Loucy (cell line): ENCODE measurements at regions not wholly inside any gene's neighbourhood (a gene's known extent, or its start where the extent isn't known, plus 50 kb on each side); places are given as distances from the start of the nearest gene placed in this dataset.

Source experiments
- H2AFZ ChIP-seq: fragments of 200-600 bp; sonication (generic); 2 replicates; pipeline ENCODE4 v1.6.0; 2016; ENCODE audit warnings: antibody characterized with exemption, mild to moderate bottlenecking, low read length, moderate library complexity
- H3F3A ChIP-seq: fragments of 200-600 bp; 2 replicates; pipeline ENCODE4 v1.6.0; 2016; ENCODE audit warnings: antibody characterized with exemption, low read depth, mild to moderate bottlenecking
- H3K27me3 ChIP-seq: fragments of 200-600 bp; sonication (generic); 2 replicates; pipeline ENCODE4 v1.6.1; 2014; ENCODE audit warnings: low read length, mild to moderate bottlenecking; ENCODE audit not compliant: insufficient read depth, poor library complexity, severe bottlenecking
- H3K36me3 ChIP-seq: fragments of 200-600 bp; sonication (generic); 2 replicates; pipeline ENCODE4 v1.6.1; 2016; ENCODE audit warnings: low read length; ENCODE audit not compliant: insufficient read depth
- H3K4me1 ChIP-seq: fragments of 200-600 bp; sonication (generic); 2 replicates; pipeline ENCODE4 v1.5.1; 2014; ENCODE audit warnings: low read length, mild to moderate bottlenecking; ENCODE audit not compliant: insufficient read depth, poor library complexity, severe bottlenecking
- H3K4me2 ChIP-seq: fragments of 200-600 bp; sonication (generic); 2 replicates; pipeline ENCODE4 v1.6.0; 2014; ENCODE audit warnings: antibody characterized with exemption, low read length, low read depth, mild to moderate bottlenecking; ENCODE audit not compliant: poor library complexity, severe bottlenecking
- H3K4me3 ChIP-seq: fragments of 200-600 bp; sonication (generic); 2 replicates; pipeline ENCODE4 v1.5.1; 2014; ENCODE audit warnings: low read length, mild to moderate bottlenecking, mixed read lengths; ENCODE audit not compliant: poor library complexity, severe bottlenecking
- H3K79me2 ChIP-seq: fragments of 200-600 bp; sonication (generic); 2 replicates; pipeline ENCODE4 v1.6.1; 2014; ENCODE audit warnings: low read length; ENCODE audit not compliant: insufficient read depth
- H3K9ac ChIP-seq: fragments of 200-600 bp; sonication (generic); 2 replicates; pipeline ENCODE4 v1.6.0; 2014; ENCODE audit warnings: mild to moderate bottlenecking, low read depth, low read length, moderate library complexity; ENCODE audit not compliant: poor library complexity, severe bottlenecking
- H3K9me2 ChIP-seq: fragments of 200-600 bp; sonication (generic); replicated peaks from 2 replicates; pipeline ENCODE4 v1.6.1; 2016; ENCODE audit warnings: low read depth, low read length, mixed read lengths
- H3K9me3 ChIP-seq: fragments of 200-600 bp; sonication (generic); 2 replicates; pipeline ENCODE4 v1.6.1; 2014; ENCODE audit warnings: mild to moderate bottlenecking, antibody characterized with exemption, low read length, low read depth; ENCODE audit not compliant: insufficient read depth
- H4K20me1 ChIP-seq: fragments of 200-600 bp; sonication (generic); 2 replicates; pipeline ENCODE4 v1.6.0; 2014; ENCODE audit warnings: antibody characterized with exemption, low read length, mild to moderate bottlenecking; ENCODE audit not compliant: insufficient read depth, poor library complexity, severe bottlenecking
- EZH2phosphoT487 ChIP-seq: fragments of 200-600 bp; IDR thresholded peaks from 2 replicates; pipeline ENCODE4 v1.6.1; 2018; ENCODE audit warnings: antibody characterized with exemption, mild to moderate bottlenecking, moderate library complexity, borderline replicate concordance
- TF ChIP-seq, protein P1 (sequence below): fragments of 200-600 bp; sonication (generic); conservative IDR thresholded peaks from 2 replicates; pipeline ENCODE4 v1.5.1; 2014; ENCODE audit warnings: mild to moderate bottlenecking, antibody characterized with exemption, low read length

DNA sequence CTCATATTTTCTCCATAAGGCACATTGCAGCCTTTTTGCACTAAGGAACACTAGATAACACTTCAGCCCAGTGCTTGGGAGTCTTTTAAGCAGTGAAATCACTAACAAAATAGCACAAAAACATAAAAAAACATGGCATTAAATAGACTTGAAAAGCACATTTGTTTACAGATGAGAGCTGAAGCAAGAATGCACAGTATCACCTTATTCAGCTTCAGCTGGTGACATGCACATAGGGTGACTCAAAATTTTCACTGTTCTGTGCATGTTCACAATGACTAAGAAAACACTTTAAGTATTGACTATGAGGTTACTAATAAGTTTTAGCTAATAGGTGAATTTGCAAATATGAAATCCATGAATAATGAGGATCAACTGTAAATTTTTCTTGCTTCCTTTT is 293.9 kb upstream of the TARS1 start:
- TF ChIP-seq EZH2phosphoT487: no peak
- TF ChIP-seq, protein P1, sequence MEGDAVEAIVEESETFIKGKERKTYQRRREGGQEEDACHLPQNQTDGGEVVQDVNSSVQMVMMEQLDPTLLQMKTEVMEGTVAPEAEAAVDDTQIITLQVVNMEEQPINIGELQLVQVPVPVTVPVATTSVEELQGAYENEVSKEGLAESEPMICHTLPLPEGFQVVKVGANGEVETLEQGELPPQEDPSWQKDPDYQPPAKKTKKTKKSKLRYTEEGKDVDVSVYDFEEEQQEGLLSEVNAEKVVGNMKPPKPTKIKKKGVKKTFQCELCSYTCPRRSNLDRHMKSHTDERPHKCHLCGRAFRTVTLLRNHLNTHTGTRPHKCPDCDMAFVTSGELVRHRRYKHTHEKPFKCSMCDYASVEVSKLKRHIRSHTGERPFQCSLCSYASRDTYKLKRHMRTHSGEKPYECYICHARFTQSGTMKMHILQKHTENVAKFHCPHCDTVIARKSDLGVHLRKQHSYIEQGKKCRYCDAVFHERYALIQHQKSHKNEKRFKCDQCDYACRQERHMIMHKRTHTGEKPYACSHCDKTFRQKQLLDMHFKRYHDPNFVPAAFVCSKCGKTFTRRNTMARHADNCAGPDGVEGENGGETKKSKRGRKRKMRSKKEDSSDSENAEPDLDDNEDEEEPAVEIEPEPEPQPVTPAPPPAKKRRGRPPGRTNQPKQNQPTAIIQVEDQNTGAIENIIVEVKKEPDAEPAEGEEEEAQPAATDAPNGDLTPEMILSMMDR: no peak
- Histone ChIP-seq H3K27me3 (no peaks in the 10 kb centered on the region), H3K4me3 (no peak overlapping the region), H4K20me1 (no peaks in the 10 kb centered on the region), H3K9me3 (no peaks in the 10 kb centered on the region), H3K4me1 (no peaks in the 10 kb centered on the region), H3K4me2 (no peak overlapping the region), H2AFZ (no peak overlapping the region), H3F3A (no peaks in the 10 kb centered on the region), H3K9me2 (no peaks in the 10 kb centered on the region), H3K79me2 (no peaks in the 10 kb centered on the region), H3K36me3 (no peaks in the 10 kb centered on the region), H3K9ac (no peak overlapping the region)

DNA sequence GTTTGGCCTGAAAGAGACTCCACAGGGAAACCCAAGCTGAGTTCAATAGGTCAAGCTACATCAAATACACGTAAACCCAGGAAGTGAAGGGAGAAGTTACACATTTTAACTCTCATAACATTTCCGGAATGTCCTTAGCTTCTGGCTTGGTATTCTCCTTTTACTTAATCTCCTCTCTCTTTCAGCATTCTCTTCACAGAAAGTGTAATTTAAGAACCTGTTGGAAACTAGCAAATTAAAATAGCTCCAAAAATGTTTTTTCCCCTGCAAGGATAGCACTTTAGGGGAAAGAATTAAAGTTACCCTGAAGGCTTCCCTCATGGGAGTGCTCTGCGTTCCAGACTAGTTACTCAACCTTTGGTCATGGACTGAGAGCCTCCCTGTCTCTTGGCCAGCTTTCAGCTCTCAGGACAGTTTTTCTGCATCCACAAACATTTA is 292.7 kb upstream of the TARS1 start:
- no peaks in the 10 kb centered on the region for H4K20me1 ChIP-seq
- no peak overlapping the region for H3K9ac ChIP-seq
- no peaks in the 10 kb centered on the region for H3F3A ChIP-seq
- no peak overlapping the region for H3K4me2 ChIP-seq
- H3K27me3 ChIP-seq: no peaks in the 10 kb centered on the region
- no peak overlapping the region for H3K4me3 ChIP-seq
- H3K4me1 ChIP-seq: no peaks in the 10 kb centered on the region
- H2AFZ ChIP-seq: no peak overlapping the region
- H3K36me3 ChIP-seq: no peaks in the 10 kb centered on the region
- no peaks in the 10 kb centered on the region for H3K79me2 ChIP-seq
- no peaks in the 10 kb centered on the region for H3K9me2 ChIP-seq
- no peak for TF ChIP-seq EZH2phosphoT487
- TF ChIP-seq, protein P1: no peak
- H3K9me3 ChIP-seq: no peaks in the 10 kb centered on the region

DNA sequence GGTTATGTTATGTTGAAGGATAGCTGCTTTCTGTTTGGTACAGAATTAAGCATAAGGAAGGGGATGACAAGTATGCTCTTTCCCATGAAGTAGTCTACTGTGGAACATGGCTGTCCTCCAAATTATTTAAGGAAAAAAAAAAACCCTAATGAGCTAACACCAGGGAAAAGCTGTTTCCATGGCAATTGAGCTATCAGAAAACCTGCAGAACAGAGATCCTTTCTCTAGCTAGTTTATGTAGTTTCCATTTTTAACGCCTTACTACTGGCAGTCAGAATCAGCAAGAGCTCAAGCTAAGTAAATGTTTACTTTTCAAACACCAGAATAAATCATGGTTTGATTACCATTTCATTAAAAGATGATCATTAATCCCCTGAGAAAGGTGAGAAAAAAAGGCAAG is 287.4 kb upstream of the TARS1 start:
- Histone ChIP-seq H3K27me3 (no peaks in the 10 kb centered on the region), H3K4me2 (no peak overlapping the region), H3F3A (no peaks in the 10 kb centered on the region), H3K4me3 (no peak overlapping the region), H3K79me2 (no peaks in the 10 kb centered on the region), H3K4me1 (peaks cover 4% of the 10 kb centered on the region), H2AFZ (no peak overlapping the region), H4K20me1 (no peaks in the 10 kb centered on the region), H3K9me3 (no peaks in the 10 kb centered on the region), H3K9ac (no peak overlapping the region), H3K36me3 (no peaks in the 10 kb centered on the region), H3K9me2 (no peaks in the 10 kb centered on the region)
- TF ChIP-seq EZH2phosphoT487: no peak
- TF ChIP-seq, protein P1: no peak
